SK-N-SH treated with all-trans-retinoic acid at 6 μM for 48 hours (cell line): ENCODE measurements at regions not wholly inside any gene's neighbourhood (a gene's known extent, or its start where the extent isn't known, plus 50 kb on each side); places are given as distances from the start of the nearest gene placed in this dataset.

Source experiments
- ATAC-seq: fragments of 200-7000 bp; cut with Tn5 transposase; 3 replicates; pipeline ENCODE4 v1.9.1; 2020; ENCODE audit warnings: mild to moderate bottlenecking, moderate library complexity
- ARNTL ChIP-seq: fragments of 450-650 bp; formaldehyde crosslinking; IDR thresholded peaks from 2 replicates; pipeline ENCODE4 v1.5.0; 2020; ENCODE audit warnings: low read depth, mild to moderate bottlenecking, moderate library complexity, borderline replicate concordance
- BACH2 ChIP-seq: fragments of 250-450 bp; sonication (Bioruptor Pico); IDR thresholded peaks from 2 replicates; pipeline ENCODE4 v1.9.0; 2021; ENCODE audit warnings: mild to moderate bottlenecking, borderline replicate concordance
- CSDC2 ChIP-seq: fragments of 250-450 bp; sonication (Bioruptor Pico); IDR thresholded peaks from 2 replicates; pipeline ENCODE4 v1.5.0; 2020; ENCODE audit warnings: mild to moderate bottlenecking, moderate library complexity
- ESRRG ChIP-seq: fragments of 250-450 bp; sonication (Bioruptor Pico); IDR thresholded peaks from 2 replicates; pipeline ENCODE4 v1.6.1; 2021; ENCODE audit warnings: mild to moderate bottlenecking
- GLIS3 ChIP-seq: fragments of 250-450 bp; sonication (Bioruptor Pico); IDR thresholded peaks from 2 replicates; pipeline ENCODE4 v1.5.0; 2020; ENCODE audit warnings: mild to moderate bottlenecking, moderate library complexity
- ISL1 ChIP-seq: fragments of 250-450 bp; sonication (Bioruptor Pico); IDR thresholded peaks from 2 replicates; pipeline ENCODE4 v2.1.2; 2022; ENCODE audit warnings: mild to moderate bottlenecking, moderate library complexity
- OSR1 ChIP-seq: fragments of 250-450 bp; sonication (Bioruptor Pico); IDR thresholded peaks from 2 replicates; pipeline ENCODE4 v1.8.0; 2022; ENCODE audit warnings: moderate library complexity, mild to moderate bottlenecking, inconsistent platforms
- PATZ1 ChIP-seq: fragments of 250-450 bp; sonication (Bioruptor Pico); IDR thresholded peaks from 2 replicates; pipeline ENCODE4 v1.8.0; 2020; ENCODE audit warnings: mild to moderate bottlenecking, moderate library complexity, borderline replicate concordance
- POU6F1 ChIP-seq: fragments of 250-450 bp; sonication (Bioruptor Pico); IDR thresholded peaks from 2 replicates; pipeline ENCODE4 v1.8.0; 2021; ENCODE audit warnings: low read depth, mild to moderate bottlenecking, moderate library complexity, borderline replicate concordance
- PPARA ChIP-seq: fragments of 250-450 bp; sonication (Bioruptor Pico); IDR thresholded peaks from 2 replicates; pipeline ENCODE4 v1.5.0; 2020; ENCODE audit warnings: mild to moderate bottlenecking, borderline replicate concordance
- RARB ChIP-seq: fragments of 250-450 bp; sonication (Bioruptor Pico); IDR thresholded peaks from 2 replicates; pipeline ENCODE4 v1.8.0; 2021; ENCODE audit warnings: mild to moderate bottlenecking, moderate library complexity
- SNAI2 ChIP-seq: fragments of 250-450 bp; sonication (Bioruptor Pico); IDR thresholded peaks from 2 replicates; pipeline ENCODE4 v1.5.0; 2020; ENCODE audit warnings: mild to moderate bottlenecking, moderate library complexity
- TCF4 ChIP-seq: fragments of 250-450 bp; sonication (Bioruptor Pico); IDR thresholded peaks from 2 replicates; pipeline ENCODE4 v1.8.0; 2021; ENCODE audit warnings: mild to moderate bottlenecking, moderate library complexity, borderline replicate concordance
- TOX ChIP-seq: fragments of 250-450 bp; sonication (Bioruptor Pico); IDR thresholded peaks from 2 replicates; pipeline ENCODE4 v1.8.0; 2021; ENCODE audit warnings: mild to moderate bottlenecking, moderate library complexity, borderline replicate concordance
- ZC3H10 ChIP-seq: fragments of 250-450 bp; sonication (Bioruptor Pico); IDR thresholded peaks from 2 replicates; pipeline ENCODE4 v1.5.1; 2021; ENCODE audit warnings: mild to moderate bottlenecking, moderate library complexity
- ZFP3 ChIP-seq: fragments of 250-450 bp; sonication (Bioruptor Pico); IDR thresholded peaks from 2 replicates; pipeline ENCODE4 v1.5.0; 2020; ENCODE audit warnings: mild to moderate bottlenecking, moderate library complexity
- ZFP30 ChIP-seq: fragments of 450-650 bp; formaldehyde crosslinking; IDR thresholded peaks from 2 replicates; pipeline ENCODE4 v1.5.0; 2022; ENCODE audit warnings: mild to moderate bottlenecking, moderate library complexity
- ZNF565 ChIP-seq: fragments of 450-650 bp; formaldehyde crosslinking; conservative IDR thresholded peaks from 2 replicates; pipeline ENCODE4 v1.5.0; 2020; ENCODE audit warnings: low read depth, mild to moderate bottlenecking, moderate library complexity
- ZNF70 ChIP-seq: fragments of 450-650 bp; formaldehyde crosslinking; IDR thresholded peaks from 2 replicates; pipeline ENCODE4 v1.5.0; 2020; ENCODE audit warnings: mild to moderate bottlenecking, moderate library complexity
- ZNF8 ChIP-seq: fragments of 450-650 bp; formaldehyde crosslinking; IDR thresholded peaks from 2 replicates; pipeline ENCODE4 v1.5.0; 2020; ENCODE audit warnings: mild to moderate bottlenecking, moderate library complexity
- TF ChIP-seq, protein P1 (sequence below): fragments of 250-450 bp; sonication (Bioruptor Pico); IDR thresholded peaks from 2 replicates; pipeline ENCODE4 v1.5.1; 2020; ENCODE audit warnings: low read depth, mild to moderate bottlenecking, moderate library complexity
- TF ChIP-seq, protein P2 (sequence below): fragments of 250-450 bp; sonication (Bioruptor Pico); IDR thresholded peaks from 2 replicates; pipeline ENCODE4 v1.5.1; 2021; ENCODE audit warnings: mild to moderate bottlenecking, moderate library complexity
- TF ChIP-seq, protein P3 (sequence below): fragments of 250-450 bp; sonication (Bioruptor Pico); IDR thresholded peaks from 2 replicates; pipeline ENCODE4 v1.5.0; 2020; ENCODE audit warnings: mild to moderate bottlenecking, moderate library complexity

DNA sequence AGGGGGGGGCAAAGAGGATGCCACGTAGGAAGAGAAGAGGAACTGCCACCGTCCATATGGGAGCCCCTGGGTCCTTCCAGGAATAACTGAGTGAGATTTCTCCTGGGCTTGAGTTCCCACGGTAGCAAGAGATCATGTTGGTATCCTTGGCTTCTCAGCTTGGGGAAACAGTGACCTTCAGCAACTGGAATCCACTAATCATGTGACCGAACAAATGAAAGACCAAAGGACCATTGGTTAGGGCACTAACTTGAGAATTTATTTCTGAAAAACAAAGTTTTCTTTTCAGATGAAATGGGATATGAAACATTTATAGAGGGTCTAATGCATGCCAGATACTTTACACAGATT lies 259.4 kb upstream of the ID2 start (continued):
- TF ChIP-seq ARNTL (CRISPR knock-in tag) (no peak), TOX (no peak), ZFP30 (CRISPR knock-in tag) (no peak)

DNA sequence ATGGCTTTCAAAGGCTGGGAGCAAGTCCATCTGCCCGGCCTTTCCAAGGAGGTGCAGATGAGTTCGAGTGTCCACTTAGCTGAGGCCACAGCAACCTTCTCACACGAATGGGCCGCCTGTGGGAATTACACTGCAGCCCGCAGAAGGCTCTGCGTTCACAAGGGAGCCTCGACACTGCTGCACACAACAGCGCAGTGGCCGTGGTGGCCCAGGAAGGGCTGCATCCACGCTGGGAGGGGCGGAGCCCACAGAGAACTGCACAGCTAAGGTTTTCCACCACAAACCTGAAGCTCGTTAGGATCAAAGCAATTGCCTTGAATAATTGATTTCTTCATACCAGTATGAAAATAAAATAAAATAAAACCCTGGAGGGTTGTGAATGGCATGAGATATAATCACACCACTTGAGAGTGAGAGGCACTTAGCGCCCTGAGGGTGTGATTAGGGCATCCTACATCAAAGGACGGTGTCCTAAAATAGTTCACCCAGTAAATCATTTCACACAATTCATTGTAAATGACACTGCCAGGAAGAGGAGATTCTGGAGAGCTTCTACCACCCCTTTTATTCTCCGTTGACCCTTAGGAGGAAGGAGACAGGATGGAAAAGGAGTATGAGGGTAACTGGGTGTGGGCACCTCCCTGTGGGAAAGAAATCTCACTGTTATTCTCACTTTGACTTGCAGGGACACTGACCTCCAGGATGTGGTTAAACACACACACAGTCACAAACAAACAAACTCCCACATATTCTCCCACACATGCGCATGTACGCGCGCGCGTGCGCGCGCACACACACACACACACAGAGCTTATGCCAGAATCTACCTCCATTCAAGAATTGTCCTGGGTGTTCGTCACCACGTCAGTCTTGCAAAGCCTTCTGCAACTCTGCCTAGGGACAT lies 256.6 kb upstream of the ID2 start:
- ATAC-seq = no peak
- TF ChIP-seq ZNF565 (CRISPR knock-in tag) = no peak
- no peak for TF ChIP-seq SNAI2 (CRISPR knock-in tag)
- no peak for TF ChIP-seq ZFP3 (CRISPR knock-in tag)
- TF ChIP-seq, protein P1, sequence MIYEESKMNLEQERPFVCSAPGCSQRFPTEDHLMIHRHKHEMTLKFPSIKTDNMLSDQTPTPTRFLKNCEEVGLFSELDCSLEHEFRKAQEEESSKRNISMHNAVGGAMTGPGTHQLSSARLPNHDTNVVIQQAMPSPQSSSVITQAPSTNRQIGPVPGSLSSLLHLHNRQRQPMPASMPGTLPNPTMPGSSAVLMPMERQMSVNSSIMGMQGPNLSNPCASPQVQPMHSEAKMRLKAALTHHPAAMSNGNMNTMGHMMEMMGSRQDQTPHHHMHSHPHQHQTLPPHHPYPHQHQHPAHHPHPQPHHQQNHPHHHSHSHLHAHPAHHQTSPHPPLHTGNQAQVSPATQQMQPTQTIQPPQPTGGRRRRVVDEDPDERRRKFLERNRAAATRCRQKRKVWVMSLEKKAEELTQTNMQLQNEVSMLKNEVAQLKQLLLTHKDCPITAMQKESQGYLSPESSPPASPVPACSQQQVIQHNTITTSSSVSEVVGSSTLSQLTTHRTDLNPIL (CRISPR knock-in tag) = no peak
- TF ChIP-seq RARB (CRISPR knock-in tag) = no peak
- TF ChIP-seq, protein P2, sequence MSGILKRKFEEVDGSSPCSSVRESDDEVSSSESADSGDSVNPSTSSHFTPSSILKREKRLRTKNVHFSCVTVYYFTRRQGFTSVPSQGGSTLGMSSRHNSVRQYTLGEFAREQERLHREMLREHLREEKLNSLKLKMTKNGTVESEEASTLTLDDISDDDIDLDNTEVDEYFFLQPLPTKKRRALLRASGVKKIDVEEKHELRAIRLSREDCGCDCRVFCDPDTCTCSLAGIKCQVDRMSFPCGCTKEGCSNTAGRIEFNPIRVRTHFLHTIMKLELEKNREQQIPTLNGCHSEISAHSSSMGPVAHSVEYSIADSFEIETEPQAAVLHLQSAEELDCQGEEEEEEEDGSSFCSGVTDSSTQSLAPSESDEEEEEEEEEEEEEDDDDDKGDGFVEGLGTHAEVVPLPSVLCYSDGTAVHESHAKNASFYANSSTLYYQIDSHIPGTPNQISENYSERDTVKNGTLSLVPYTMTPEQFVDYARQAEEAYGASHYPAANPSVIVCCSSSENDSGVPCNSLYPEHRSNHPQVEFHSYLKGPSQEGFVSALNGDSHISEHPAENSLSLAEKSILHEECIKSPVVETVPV = no peak
- no peak for TF ChIP-seq ISL1 (CRISPR knock-in tag)
- TF ChIP-seq BACH2 (CRISPR knock-in tag) = no peak
- TF ChIP-seq PATZ1 (CRISPR knock-in tag) = no peak
- TF ChIP-seq OSR1 (CRISPR knock-in tag) = no peak
- no peak for TF ChIP-seq CSDC2 (CRISPR knock-in tag)
- TF ChIP-seq ARNTL (CRISPR knock-in tag) = no peak
- no peak for TF ChIP-seq POU6F1
- no peak for TF ChIP-seq ZFP30 (CRISPR knock-in tag)
- no peak for TF ChIP-seq ZNF8 (CRISPR knock-in tag)
- no peak for TF ChIP-seq ZC3H10 (CRISPR knock-in tag)
- no peak for TF ChIP-seq GLIS3 (CRISPR knock-in tag)
- TF ChIP-seq ZNF70 = no peak
- no peak for TF ChIP-seq TOX

DNA sequence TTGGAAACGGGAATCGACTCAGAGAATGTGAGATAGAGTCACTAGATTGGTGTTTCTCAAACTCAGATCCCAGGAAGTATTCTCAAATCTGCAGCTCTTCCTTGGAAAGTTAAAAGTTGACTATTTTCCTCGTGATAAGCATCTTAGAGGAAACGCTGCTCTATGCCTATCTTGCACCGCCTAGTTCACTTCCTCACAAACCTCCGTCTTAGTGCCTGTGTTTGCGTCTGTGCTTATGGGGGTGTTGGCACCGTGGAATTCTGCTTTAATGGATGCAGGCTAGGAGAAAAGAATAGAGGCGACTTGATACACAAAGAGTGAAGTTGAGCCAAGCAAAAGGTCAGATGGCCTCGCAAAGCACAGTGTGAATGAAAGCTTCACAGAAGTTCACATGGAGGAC lies 255.3 kb upstream of the ID2 start:
- no peak for ATAC-seq
- TF ChIP-seq TCF4 (CRISPR knock-in tag) = no peak
- TF ChIP-seq SNAI2 (CRISPR knock-in tag) = no peak
- no peak for TF ChIP-seq TOX
- no peak for TF ChIP-seq ZNF565 (CRISPR knock-in tag)
- no peak for TF ChIP-seq ZC3H10 (CRISPR knock-in tag)
- TF ChIP-seq, protein P2 = no peak
- TF ChIP-seq ESRRG (CRISPR knock-in tag) = no peak
- TF ChIP-seq ARNTL (CRISPR knock-in tag) = no peak
- TF ChIP-seq ZFP30 (CRISPR knock-in tag) = no peak
- no peak for TF ChIP-seq CSDC2 (CRISPR knock-in tag)
- TF ChIP-seq GLIS3 (CRISPR knock-in tag) = no peak
- TF ChIP-seq PATZ1 (CRISPR knock-in tag) = no peak
- TF ChIP-seq, protein P3, sequence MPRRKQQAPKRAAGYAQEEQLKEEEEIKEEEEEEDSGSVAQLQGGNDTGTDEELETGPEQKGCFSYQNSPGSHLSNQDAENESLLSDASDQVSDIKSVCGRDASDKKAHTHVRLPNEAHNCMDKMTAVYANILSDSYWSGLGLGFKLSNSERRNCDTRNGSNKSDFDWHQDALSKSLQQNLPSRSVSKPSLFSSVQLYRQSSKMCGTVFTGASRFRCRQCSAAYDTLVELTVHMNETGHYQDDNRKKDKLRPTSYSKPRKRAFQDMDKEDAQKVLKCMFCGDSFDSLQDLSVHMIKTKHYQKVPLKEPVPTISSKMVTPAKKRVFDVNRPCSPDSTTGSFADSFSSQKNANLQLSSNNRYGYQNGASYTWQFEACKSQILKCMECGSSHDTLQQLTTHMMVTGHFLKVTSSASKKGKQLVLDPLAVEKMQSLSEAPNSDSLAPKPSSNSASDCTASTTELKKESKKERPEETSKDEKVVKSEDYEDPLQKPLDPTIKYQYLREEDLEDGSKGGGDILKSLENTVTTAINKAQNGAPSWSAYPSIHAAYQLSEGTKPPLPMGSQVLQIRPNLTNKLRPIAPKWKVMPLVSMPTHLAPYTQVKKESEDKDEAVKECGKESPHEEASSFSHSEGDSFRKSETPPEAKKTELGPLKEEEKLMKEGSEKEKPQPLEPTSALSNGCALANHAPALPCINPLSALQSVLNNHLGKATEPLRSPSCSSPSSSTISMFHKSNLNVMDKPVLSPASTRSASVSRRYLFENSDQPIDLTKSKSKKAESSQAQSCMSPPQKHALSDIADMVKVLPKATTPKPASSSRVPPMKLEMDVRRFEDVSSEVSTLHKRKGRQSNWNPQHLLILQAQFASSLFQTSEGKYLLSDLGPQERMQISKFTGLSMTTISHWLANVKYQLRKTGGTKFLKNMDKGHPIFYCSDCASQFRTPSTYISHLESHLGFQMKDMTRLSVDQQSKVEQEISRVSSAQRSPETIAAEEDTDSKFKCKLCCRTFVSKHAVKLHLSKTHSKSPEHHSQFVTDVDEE (CRISPR knock-in tag) = no peak
- no peak for TF ChIP-seq PPARA (CRISPR knock-in tag)
- TF ChIP-seq, protein P1 (CRISPR knock-in tag) = no peak
